Naive thymus-derived CD4-positive, alpha-beta T cell (primary cell): ENCODE measurements at regions not wholly inside any gene's neighbourhood (a gene's known extent, or its start where the extent isn't known, plus 50 kb on each side); places are given as distances from the start of the nearest gene placed in this dataset.

Experiments
- ATAC-seq: fragments of 150-1000 bp; cut with Tn5 transposase; 2 replicates; pipeline ENCODE4 v1.10.0; 2021; ENCODE audit warnings: mild to moderate bottlenecking, moderate library complexity
- CTCF ChIA-PET: fragments of 350-600 bp; sonication (Branson Sonifier 250); formaldehyde crosslinking; loops from one replicate; lab custom pipeline; 2021; ENCODE audit warnings: antibody characterized with exemption; lab: Charles Lee
- POLR2A ChIA-PET: fragments of 350-600 bp; sonication (Branson Sonifier 250); formaldehyde crosslinking; loops from one replicate; lab custom pipeline; 2021; ENCODE audit warnings: antibody characterized with exemption, inconsistent platforms; lab: Charles Lee
- DNase-seq, 9 donors: peaks; one replicate each; pipeline versions ENCODE4 v3.0.0 to v3.0.0-alpha.2; 2020 to 2022; ENCODE audit warnings: mixed read lengths in 1 of 9
- H3K27ac ChIP-seq: one replicate; pipeline ENCODE4 v1.7.0; 2013; ENCODE audit warnings: mild to moderate bottlenecking, low read depth, low read length, moderate library complexity
- H3K27me3 ChIP-seq, 2 donors: one replicate each; pipeline ENCODE4 v1.7.0; 2013; ENCODE audit warnings: low read length in 2 of 2, mild to moderate bottlenecking in 2 of 2, moderate library complexity in 2 of 2; ENCODE audit not compliant: control insufficient read depth in 2 of 2, insufficient read depth in 2 of 2
- H3K36me3 ChIP-seq, 3 experiments: 1 replicate in 2 of 3; 2 replicates in 1 of 3; pipeline ENCODE4 v1.7.0; 2013; ENCODE audit warnings: low read length in 3 of 3, mild to moderate bottlenecking in 3 of 3, moderate library complexity in 1 of 3; ENCODE audit not compliant: insufficient read depth in 3 of 3, control insufficient read depth in 2 of 3
- H3K4me1 ChIP-seq, 2 donors: one replicate each; pipeline ENCODE4 v1.7.0; 2013; ENCODE audit warnings: low read length in 2 of 2, mild to moderate bottlenecking in 2 of 2, moderate library complexity in 1 of 2; ENCODE audit not compliant: control insufficient read depth in 2 of 2, insufficient read depth in 2 of 2
- H3K4me3 ChIP-seq: 2 replicates; pipeline ENCODE4 v1.7.0; 2013; ENCODE audit warnings: mild to moderate bottlenecking, low read length
- H3K9me3 ChIP-seq, 3 experiments: 1 replicate in 2 of 3; 2 replicates in 1 of 3; pipeline ENCODE4 v1.7.0; 2013; ENCODE audit warnings: low read length in 3 of 3; ENCODE audit not compliant: control insufficient read depth in 2 of 3
- H3K27ac Mint-ChIP-seq, 9 donors: one replicate each; pipeline ENCODE4 v1.8.0; 2020 to 2022; ENCODE audit warnings: mixed read lengths in 9 of 9, mild to moderate bottlenecking in 8 of 9, moderate library complexity in 5 of 9, inconsistent platforms in 2 of 9
- H3K27me3 Mint-ChIP-seq, 5 donors: one replicate each; pipeline ENCODE4 v1.8.0; 2021 to 2022; ENCODE audit warnings: mixed read lengths in 5 of 5, mild to moderate bottlenecking in 1 of 5
- H3K36me3 Mint-ChIP-seq, 5 donors: one replicate each; pipeline ENCODE4 v1.8.0; 2020 to 2022; ENCODE audit warnings: mixed read lengths in 5 of 5, mild to moderate bottlenecking in 3 of 5, inconsistent platforms in 1 of 5
- H3K4me1 Mint-ChIP-seq, 7 donors: one replicate each; pipeline ENCODE4 v1.8.0; 2020 to 2022; ENCODE audit warnings: mixed read lengths in 7 of 7, mild to moderate bottlenecking in 3 of 7, inconsistent platforms in 1 of 7
- H3K4me3 Mint-ChIP-seq, 10 donors: one replicate each; pipeline ENCODE4 v1.8.0; 2020 to 2022; ENCODE audit warnings: mild to moderate bottlenecking in 10 of 10, mixed read lengths in 10 of 10, moderate library complexity in 6 of 10, inconsistent platforms in 2 of 10
- H3K9me3 Mint-ChIP-seq, 11 donors: one replicate each; pipeline ENCODE4 v1.8.0; 2020 to 2022; ENCODE audit warnings: mixed read lengths in 11 of 11, mild to moderate bottlenecking in 4 of 11, inconsistent platforms in 1 of 11, moderate library complexity in 1 of 11
- intact Hi-C, 2 donors: fragments of 100-400 bp; cut with micrococcal nuclease; formaldehyde crosslinking; loops; one replicate each; pipeline ENCODE4 v1.15.1; 2023

GRCh38 chr14:27175489-27175888 is 577.7 kb upstream of the NOVA1 start:
- Histone ChIP-seq H3K4me3 (no peak overlapping the region), H3K36me3 (no peaks in the 10 kb centered on the region), H3K9me3 (peaks cover 0 to 8% (median 0%) of the 10 kb centered on the region in 3 experiments), H3K27me3 (no peaks in the 10 kb centered on the region), H3K27ac (no peak overlapping the region), H3K4me1 (no peaks in the 10 kb centered on the region)
- ChIA-PET CTCF (no interaction called here), POLR2A (no interaction called here)
- H3K4me3 Mint-ChIP-seq: no peak overlapping the region
- intact Hi-C loops: no loop called here
- no peak overlapping the region for H3K27ac Mint-ChIP-seq
- H3K4me1 Mint-ChIP-seq: no peaks in the 10 kb centered on the region
- H3K36me3 Mint-ChIP-seq: no peaks in the 10 kb centered on the region
- ATAC-seq: no peak
- peaks cover 4 to 34% (median 14%) of the 10 kb centered on the region in 11 donors for H3K9me3 Mint-ChIP-seq
- no peaks in the 10 kb centered on the region for H3K27me3 Mint-ChIP-seq
- no peak for DNase-seq

- Histone ChIP-seq H3K27ac (no peak overlapping the region), H3K36me3 (no peaks in the 10 kb centered on the region), H3K27me3 (no peaks in the 10 kb centered on the region), H3K4me1 (no peaks in the 10 kb centered on the region), H3K9me3 (no peaks in the 10 kb centered on the region), H3K4me3 (no peak overlapping the region)
- intact Hi-C loops: no loop called here
- DNase-seq (no peak), ATAC-seq (no peak)
- H3K4me3 Mint-ChIP-seq: no peak overlapping the region
- ChIA-PET POLR2A (no interaction called here), CTCF (no interaction called here)
- H3K27ac Mint-ChIP-seq: no peak overlapping the region
- peaks cover 0 to 38% (median 10%) of the 10 kb centered on the region in 11 donors for H3K9me3 Mint-ChIP-seq
- no peaks in the 10 kb centered on the region for H3K36me3 Mint-ChIP-seq
- H3K4me1 Mint-ChIP-seq: no peaks in the 10 kb centered on the region
- H3K27me3 Mint-ChIP-seq: no peaks in the 10 kb centered on the region
Observed at GRCh38 chr14:27181333-27181732, 583.5 kb upstream of the NOVA1 start.

GRCh38 chr14:27184427-27184826 is 586.6 kb upstream of the NOVA1 start:
- no peaks in the 10 kb centered on the region for H3K9me3 ChIP-seq
- H3K4me1 ChIP-seq: no peaks in the 10 kb centered on the region
- no peak overlapping the region for H3K27ac Mint-ChIP-seq
- DNase-seq (no peak), ATAC-seq (no peak)
- H3K27me3 ChIP-seq: no peaks in the 10 kb centered on the region
- H3K27me3 Mint-ChIP-seq: no peaks in the 10 kb centered on the region
- no peak overlapping the region for H3K27ac ChIP-seq
- intact Hi-C loops: no loop called here
- H3K9me3 Mint-ChIP-seq: peaks cover 0 to 36% (median 9%) of the 10 kb centered on the region in 11 donors
- ChIA-PET POLR2A (no interaction called here), CTCF (no interaction called here)
- H3K4me1 Mint-ChIP-seq: no peaks in the 10 kb centered on the region
- H3K36me3 Mint-ChIP-seq: no peaks in the 10 kb centered on the region
- H3K4me3 ChIP-seq: no peak overlapping the region
- H3K4me3 Mint-ChIP-seq: no peak overlapping the region
- H3K36me3 ChIP-seq: no peaks in the 10 kb centered on the region

- H3K27me3 Mint-ChIP-seq: no peaks in the 10 kb centered on the region
- CTCF ChIA-PET: no interaction called here
- no peak overlapping the region for H3K27ac Mint-ChIP-seq
- Histone ChIP-seq H3K9me3 (no peaks in the 10 kb centered on the region), H3K36me3 (no peaks in the 10 kb centered on the region), H3K27me3 (no peaks in the 10 kb centered on the region), H3K27ac (no peak overlapping the region), H3K4me1 (no peaks in the 10 kb centered on the region), H3K4me3 (no peak overlapping the region)
- H3K36me3 Mint-ChIP-seq: no peaks in the 10 kb centered on the region
- no peak overlapping the region for H3K4me3 Mint-ChIP-seq
- H3K4me1 Mint-ChIP-seq: no peaks in the 10 kb centered on the region
- DNase-seq (no peak), ATAC-seq (no peak)
- peaks cover 0 to 29% (median 9%) of the 10 kb centered on the region in 11 donors for H3K9me3 Mint-ChIP-seq
- intact Hi-C loops: no loop called here
- POLR2A ChIA-PET: no interaction called here
Observed at GRCh38 chr14:27186048-27186447, 588.2 kb upstream of the NOVA1 start.

GRCh38 chr14:27187136-27187535 is 589.3 kb upstream of the NOVA1 start:
- POLR2A ChIA-PET: no interaction called here
- no peaks in the 10 kb centered on the region for H3K27me3 ChIP-seq
- H3K36me3 Mint-ChIP-seq: no peaks in the 10 kb centered on the region
- ATAC-seq (no peak), DNase-seq (no peak)
- no peak overlapping the region for H3K27ac Mint-ChIP-seq
- no peaks in the 10 kb centered on the region for H3K4me1 Mint-ChIP-seq
- no peaks in the 10 kb centered on the region for H3K36me3 ChIP-seq
- H3K27ac ChIP-seq: no peak overlapping the region
- no peaks in the 10 kb centered on the region for H3K4me1 ChIP-seq
- peaks cover 0 to 24% (median 4%) of the 10 kb centered on the region in 11 donors for H3K9me3 Mint-ChIP-seq
- intact Hi-C loops: no loop called here
- no peaks in the 10 kb centered on the region for H3K9me3 ChIP-seq
- CTCF ChIA-PET: no interaction called here
- no peak overlapping the region for H3K4me3 ChIP-seq
- H3K27me3 Mint-ChIP-seq: no peaks in the 10 kb centered on the region
- no peak overlapping the region for H3K4me3 Mint-ChIP-seq

GRCh38 chr14:27190296-27190695 is 592.5 kb upstream of the NOVA1 start:
- intact Hi-C loops: no loop called here
- DNase-seq (no peak), ATAC-seq (no peak)
- Histone ChIP-seq H3K9me3 (no peaks in the 10 kb centered on the region), H3K27me3 (no peaks in the 10 kb centered on the region), H3K27ac (no peak overlapping the region), H3K4me3 (no peak overlapping the region), H3K4me1 (no peaks in the 10 kb centered on the region), H3K36me3 (no peaks in the 10 kb centered on the region)
- H3K27me3 Mint-ChIP-seq: no peaks in the 10 kb centered on the region
- H3K9me3 Mint-ChIP-seq: peaks cover 0 to 23% (median 4%) of the 10 kb centered on the region in 11 donors
- no peak overlapping the region for H3K4me3 Mint-ChIP-seq
- CTCF ChIA-PET: no interaction called here
- POLR2A ChIA-PET: no interaction called here
- H3K36me3 Mint-ChIP-seq: no peaks in the 10 kb centered on the region
- H3K4me1 Mint-ChIP-seq: no peaks in the 10 kb centered on the region
- H3K27ac Mint-ChIP-seq: no peak overlapping the region

- no peaks in the 10 kb centered on the region for H3K27me3 Mint-ChIP-seq
- H3K27ac Mint-ChIP-seq: no peak overlapping the region
- ChIA-PET CTCF (no interaction called here), POLR2A (no interaction called here)
- H3K9me3 ChIP-seq: no peaks in the 10 kb centered on the region
- H3K4me3 Mint-ChIP-seq: no peak overlapping the region
- H3K9me3 Mint-ChIP-seq: peaks cover 1 to 19% (median 11%) of the 10 kb centered on the region in 11 donors
- no peak for ATAC-seq
- H3K4me1 Mint-ChIP-seq: no peaks in the 10 kb centered on the region
- H3K4me3 ChIP-seq: no peak overlapping the region
- no peaks in the 10 kb centered on the region for H3K36me3 ChIP-seq
- DNase-seq: no peak
- no peaks in the 10 kb centered on the region for H3K27me3 ChIP-seq
- no peaks in the 10 kb centered on the region for H3K36me3 Mint-ChIP-seq
- no peak overlapping the region for H3K27ac ChIP-seq
- no peaks in the 10 kb centered on the region for H3K4me1 ChIP-seq
- intact Hi-C loops: no loop called here
Observed at GRCh38 chr14:27199272-27199671, 601.4 kb upstream of the NOVA1 start.
